K562 (cell line): ENCODE measurements at regions not wholly inside any gene's neighbourhood (a gene's known extent, or its start where the extent isn't known, plus 50 kb on each side); places are given as distances from the start of the nearest gene placed in this dataset.

Experiments
- ATAC-seq: fragments of 200-7000 bp; cut with Tn5 transposase; 3 replicates; pipeline ENCODE4 v1.9.1; 2020; ENCODE audit warnings: moderate library complexity
- BruUV-seq: library from RNA; stranded (reverse); fragments of 400-500 nt; replicated peaks from 2 replicates; lab custom pipeline; 2021; lab: Mats Ljungman, UMichigan
- CTCF ChIA-PET: fragments of 300-600 bp; formaldehyde crosslinking; extraction: SDS; loops from one replicate; lab custom pipeline; 2021; ENCODE audit warnings: low intra/inter-chr PET ratio; lab: Yijun Ruan, JAX
- POLR2A ChIA-PET: fragments of 300-600, 350-650 bp; sonication (Branson Sonifier 250); formaldehyde crosslinking; extraction: SDS; loops from one replicate; lab custom pipeline; 2021; ENCODE audit warnings: antibody characterized with exemption, inconsistent platforms; lab: Yijun Ruan, JAX
- DNase-seq, 4 experiments: peaks; one replicate each; pipeline versions ENCODE4 v3.0.0 to v3.0.0-alpha.2; 2011 to 2018; ENCODE audit warnings: low spot score in 3 of 4, mixed read lengths in 3 of 4; ENCODE audit errors: extremely low read depth in 1 of 4
- FAIRE-seq: peaks from 2 replicates; lab custom pipeline; 2011; peaks lifted over from hg19 to GRCh38; lab: Jason Lieb, UNC
- H2AFZ ChIP-seq: 2 replicates; pipeline ENCODE4 v1.6.0; 2011; ENCODE audit warnings: low read depth, low read length, control low read depth, inconsistent platforms
- H3K27ac ChIP-seq: fragments of 200-600 bp; 3 replicates; pipeline ENCODE4 v1.8.0; 2011; ENCODE audit warnings: low read depth, mild to moderate bottlenecking, control low read depth, inconsistent platforms, low read length, moderate library complexity, mixed read lengths; ENCODE audit errors: extremely low read depth
- H3K27me3 ChIP-seq, 2 experiments: fragments of 300-600 bp in 1 of 2; 2 replicates in 1 of 2; 3 replicates in 1 of 2; pipeline versions ENCODE4 v1.6.0 to v1.8.0; 2011; ENCODE audit warnings: inconsistent platforms in 2 of 2, low read length in 2 of 2, mild to moderate bottlenecking in 1 of 2, mixed read lengths in 1 of 2, moderate library complexity in 1 of 2; ENCODE audit not compliant: control insufficient read depth in 2 of 2, insufficient read depth in 2 of 2
- H3K36me3 ChIP-seq: fragments of 300-600 bp; 3 replicates; pipeline ENCODE4 v1.8.0; 2011; ENCODE audit warnings: mild to moderate bottlenecking, low read length, inconsistent platforms; ENCODE audit not compliant: control insufficient read depth, insufficient read depth
- H3K4me1 ChIP-seq, 2 experiments: fragments of 200-600 bp in 1 of 2; replicated peaks in 1 of 2; 2 replicates in 1 of 2; 3 replicates in 1 of 2; pipeline versions ENCODE4 v1.5.1 to v1.8.0; 2011; ENCODE audit warnings: inconsistent platforms in 2 of 2, low read length in 2 of 2, mild to moderate bottlenecking in 1 of 2, mixed read lengths in 1 of 2, moderate library complexity in 1 of 2; ENCODE audit not compliant: control insufficient read depth in 2 of 2, insufficient read depth in 2 of 2
- H3K4me2 ChIP-seq: 2 replicates; pipeline ENCODE4 v1.6.1; 2011; ENCODE audit warnings: low read length, control low read depth, inconsistent platforms, mixed read lengths; ENCODE audit not compliant: insufficient read depth
- H3K4me3 ChIP-seq: fragments of 200-600 bp; sonication (generic), shearing (Covaris generic); 2 replicates; pipeline ENCODE4 v1.5.1; 2016; ENCODE audit warnings: control low read depth, inconsistent platforms
- H3K79me2 ChIP-seq: fragments of 200-600 bp; 3 replicates; pipeline ENCODE4 v1.8.0; 2011; ENCODE audit warnings: low read length, inconsistent platforms; ENCODE audit not compliant: control insufficient read depth, insufficient read depth
- H3K9ac ChIP-seq, 2 experiments: 2 replicates each; pipeline versions ENCODE4 v1.6.0 to v1.6.1; 2011; ENCODE audit warnings: low read depth in 2 of 2, low read length in 2 of 2, control low read depth in 1 of 2, inconsistent platforms in 1 of 2, mild to moderate bottlenecking in 1 of 2, mixed read lengths in 1 of 2; ENCODE audit not compliant: insufficient read depth in 1 of 2
- H3K9me1 ChIP-seq: one replicate; pipeline ENCODE4 v1.6.0; 2011; ENCODE audit warnings: inconsistent platforms, mild to moderate bottlenecking, low read length, moderate library complexity; ENCODE audit not compliant: control insufficient read depth, insufficient read depth
- H3K9me3 ChIP-seq: replicated peaks from 2 replicates; pipeline ENCODE4 v1.5.1; 2011; ENCODE audit warnings: low read depth, low read length, inconsistent platforms; ENCODE audit not compliant: control insufficient read depth, insufficient read depth
- H4K20me1 ChIP-seq: replicated peaks from 2 replicates; pipeline ENCODE4 v1.6.1; 2011; ENCODE audit warnings: low read length, inconsistent platforms, mixed read lengths; ENCODE audit not compliant: control insufficient read depth, insufficient read depth
- ARID2 ChIP-seq: fragments of 450-650 bp; IDR thresholded peaks from 2 replicates; pipeline ENCODE4 v1.6.1; 2017; ENCODE audit warnings: antibody characterized with exemption, mild to moderate bottlenecking
- ARNT ChIP-seq, 2 experiments: fragments of 450-650 bp; IDR thresholded peaks; 2 replicates each; pipeline ENCODE4 v1.6.1; 2016; ENCODE audit warnings: mild to moderate bottlenecking in 1 of 2
- BHLHE40 ChIP-seq: IDR thresholded peaks from 2 replicates; pipeline ENCODE4 v1.6.1; 2011; ENCODE audit warnings: low read length, improper control_type of control experiment
- BRCA1 ChIP-seq, 2 experiments: fragments of 450-650 bp in 1 of 2; sonication (generic) in 1 of 2; formaldehyde crosslinking in 1 of 2; IDR thresholded peaks; 2 replicates each; pipeline versions ENCODE4 v1.5.0 to v1.6.1; 2017 to 2020; ENCODE audit warnings: mild to moderate bottlenecking in 1 of 2, missing genetic modification reagents in 1 of 2
- DLX4 ChIP-seq: fragments of 250-450 bp; sonication (Bioruptor Pico); IDR thresholded peaks from 2 replicates; pipeline ENCODE4 v1.6.1; 2021; ENCODE audit warnings: mild to moderate bottlenecking
- ELF1 ChIP-seq: fragments of 200-800 bp; sonication (Bioruptor generic); IDR thresholded peaks from 2 replicates; pipeline ENCODE4 v1.6.1; 2016; ENCODE audit warnings: missing genetic modification characterization, missing compliant biosample characterization
- ELF2 ChIP-seq: fragments of 250-450 bp; sonication (Bioruptor Pico); IDR thresholded peaks from 2 replicates; pipeline ENCODE4 v1.5.0; 2021; ENCODE audit warnings: mild to moderate bottlenecking
- JUNB ChIP-seq: fragments of 450-650 bp; formaldehyde crosslinking; conservative IDR thresholded peaks from 2 replicates; pipeline ENCODE4 v1.4.0; 2020; ENCODE audit warnings: mild to moderate bottlenecking
- KLF6 ChIP-seq: fragments of 250-450 bp; sonication (Bioruptor Pico); IDR thresholded peaks from 2 replicates; pipeline ENCODE4 v1.4.0; 2020; ENCODE audit warnings: mild to moderate bottlenecking, moderate library complexity, borderline replicate concordance
- NCOA6 ChIP-seq: fragments of 450-650 bp; IDR thresholded peaks from 2 replicates; pipeline ENCODE4 v1.6.1; 2017; ENCODE audit warnings: mild to moderate bottlenecking
- PHF20 ChIP-seq: fragments of 450-650 bp; IDR thresholded peaks from 2 replicates; pipeline ENCODE4 v1.6.1; 2018; ENCODE audit not compliant: partially characterized antibody
- RBM14 ChIP-seq: fragments of 200-400 bp; formaldehyde crosslinking; IDR thresholded peaks from 2 replicates; pipeline ENCODE4 v1.6.1; 2018; ENCODE audit warnings: low read depth, mild to moderate bottlenecking, low read length, moderate library complexity, borderline replicate concordance; ENCODE audit not compliant: insufficient read depth
- RNF219 ChIP-seq: fragments of 250-450 bp; sonication (Bioruptor Pico); IDR thresholded peaks from 2 replicates; pipeline ENCODE4 v1.5.0; 2022; ENCODE audit warnings: mild to moderate bottlenecking
- U2AF1 ChIP-seq: fragments of 200-400 bp; formaldehyde crosslinking; optimal IDR thresholded peaks from 2 replicates; pipeline ENCODE3; 2017; ENCODE audit warnings: mild to moderate bottlenecking, low read depth, low read length, moderate library complexity
- ZKSCAN8 ChIP-seq: fragments of 200-800 bp; sonication (Bioruptor generic); IDR thresholded peaks from 2 replicates; pipeline ENCODE4 v1.6.1; 2016; ENCODE audit warnings: missing genetic modification characterization, missing compliant biosample characterization
- ZNF134 ChIP-seq: fragments of 250-450 bp; sonication (Bioruptor Pico); conservative IDR thresholded peaks from 2 replicates; pipeline ENCODE4 v1.4.0; 2020
- ZNF408 ChIP-seq: fragments of 250-450 bp; sonication (Bioruptor Pico); IDR thresholded peaks from 2 replicates; pipeline ENCODE4 v1.4.0; 2020; ENCODE audit warnings: low read depth, mild to moderate bottlenecking, moderate library complexity
- ZNF592 ChIP-seq: fragments of 450-650 bp; IDR thresholded peaks from 2 replicates; pipeline ENCODE4 v1.6.1; 2017; ENCODE audit warnings: antibody characterized with exemption, mild to moderate bottlenecking
- WGBS: fragments of 100-300 bp; shearing (Covaris generic); methylation state at CpG from one replicate; pipeline ENCODE4 v1.1.6; 2016; ENCODE audit warnings: low coverage, mixed read lengths; ENCODE audit not compliant: insufficient coverage; ENCODE audit errors: missing lambda C conversion rate; 5-methylcytosine and 5-hydroxymethylcytosine counted together
- in situ Hi-C: fragments of 300-500 bp; cut with MboI; formaldehyde crosslinking; loops from 4 replicates; pipeline ENCODE4 v1.15.0; 2018; ENCODE audit warnings: inconsistent platforms, mixed read lengths
- intact Hi-C: fragments of 100-400 bp; cut with micrococcal nuclease; formaldehyde crosslinking; loops from 2 replicates; pipeline ENCODE4 v1.14.2; 2022

- TF ChIP-seq KLF6 (CRISPR knock-in tag) = no peak
- no peak for TF ChIP-seq ELF2
- TF ChIP-seq RNF219 (CRISPR knock-in tag) = no peak
- TF ChIP-seq BHLHE40 = no peak
- no peak for TF ChIP-seq ZNF134
Observed at GRCh38 chr4:30656828-30657227, 63.3 kb upstream of the PCDH7 start (continued).

GRCh38 chr4:30667919-30668318, 52.2 kb upstream of the PCDH7 start:
- ChIA-PET POLR2A (no interaction called here), CTCF (no interaction called here)

More at GRCh38 chr4:30667919-30668318, 52.2 kb upstream of the PCDH7 start:
- no peaks in the 10 kb centered on the region for H4K20me1 ChIP-seq
- H3K4me1 ChIP-seq = no peaks in the 10 kb centered on the region
- 0% methylated on average over 3 of the region's 3 CpGs for WGBS
- no peak overlapping the region for H3K4me3 ChIP-seq
- intact Hi-C loops = no loop called here
- H3K4me2 ChIP-seq = no peak overlapping the region
- ATAC-seq = no peak
- no peak overlapping the region for H3K9ac ChIP-seq
- H2AFZ ChIP-seq = no peak overlapping the region
- DNase-seq = no peak
- no peak for FAIRE-seq
- no TSS peak for BruUV-seq
- in situ Hi-C loops = no loop called here
- TF ChIP-seq ARNT (IDR thresholded peaks at IDR 0.05) = no peak
- no peak for TF ChIP-seq NCOA6
- no peak for TF ChIP-seq BRCA1 (IDR thresholded peaks at IDR 0.05)
- TF ChIP-seq BRCA1 (CRISPR knock-in tag; IDR thresholded peaks at IDR 0.05) = no peak
- TF ChIP-seq U2AF1 = no peak
- TF ChIP-seq ARID2 = no peak
- TF ChIP-seq ZNF592 = no peak
- TF ChIP-seq DLX4 (CRISPR knock-in tag) = no peak
- TF ChIP-seq PHF20 = no peak
- no peak for TF ChIP-seq ZKSCAN8
- TF ChIP-seq RBM14 = no peak
- TF ChIP-seq JUNB = no peak
- no peak for TF ChIP-seq ZNF408 (CRISPR knock-in tag)
- TF ChIP-seq ELF1 = no peak
- H3K27me3 ChIP-seq = no peaks in the 10 kb centered on the region
- H3K36me3 ChIP-seq = no peaks in the 10 kb centered on the region
- no peaks in the 10 kb centered on the region for H3K79me2 ChIP-seq
- no peaks in the 10 kb centered on the region for H3K9me1 ChIP-seq
- no peak overlapping the region for H3K27ac ChIP-seq
- H3K9me3 ChIP-seq = no peaks in the 10 kb centered on the region
